ENCODE measurements at regions not wholly inside any gene's neighbourhood (a gene's known extent, or its start where the extent isn't known, plus 50 kb on each side); places are given as distances from the start of the nearest gene placed in this dataset.

DNA sequence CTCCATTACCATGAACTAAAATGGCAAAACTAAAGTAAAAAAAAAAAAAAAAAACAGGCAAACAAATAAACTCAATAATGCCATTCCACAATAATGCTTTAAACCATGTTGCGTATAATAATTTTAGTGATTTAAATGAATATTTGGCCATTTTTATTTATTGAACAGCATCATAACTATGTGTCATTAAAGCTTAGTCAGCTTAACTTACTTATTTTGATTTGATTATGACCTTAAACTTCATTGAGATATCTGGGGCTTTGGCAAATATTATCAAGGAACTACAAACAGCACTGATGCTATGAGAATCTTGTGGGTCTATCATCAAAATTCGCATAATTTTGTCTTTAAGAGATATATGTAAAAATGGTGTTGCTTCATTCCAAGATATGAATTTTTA lies 1610.3 kb upstream of the NUDT12 start:
- Histone ChIP-seq H3K9me2 (ENCODE audit: insufficient read depth) (no peaks in the 10 kb centered on the region), H3K9me3 (ENCODE audit: control insufficient read depth in 1 of 2, insufficient read depth in 1 of 2, low read depth in 1 of 2, low read length in 2 of 2) (no peaks in the 10 kb centered on the region), H3K27me3 (ENCODE audit: insufficient read depth, low read length) (no peaks in the 10 kb centered on the region), H3K4me1 (ENCODE audit: control insufficient read depth in 1 of 2, insufficient read depth in 2 of 2, low read length in 2 of 2) (no peaks in the 10 kb centered on the region), H3K4me3 (replicated peaks in 1 of 2; ENCODE audit: low read depth in 1 of 2, low read length in 2 of 2) (no peak overlapping the region), H3K27ac (ENCODE audit: low read depth, low read length) (no peak overlapping the region), H3K79me2 (ENCODE audit: insufficient read depth, low read length) (no peaks in the 10 kb centered on the region), H3K9ac (ENCODE audit: low read length) (no peak overlapping the region), H3K36me3 (ENCODE audit: control insufficient read depth in 1 of 2, insufficient read depth in 2 of 2, low read length in 2 of 2) (no peaks in the 10 kb centered on the region), H3K4me2 (ENCODE audit: low read length) (no peak overlapping the region), H4K20me1 (ENCODE audit: insufficient read depth) (no peaks in the 10 kb centered on the region), H2AFZ (ENCODE audit: low read depth, low read length, poor library complexity, severe bottlenecking) (no peak overlapping the region)
- TF ChIP-seq REST (IDR thresholded peaks at IDR 0.05; ENCODE audit: low read depth) (no peak), YY1 (IDR thresholded peaks at IDR 0.05; ENCODE audit: extremely low read depth, insufficient replicate concordance, low read depth, low read length) (no peak), FOSL1 (IDR thresholded peaks at IDR 0.05; ENCODE audit: low read depth) (no peak), POLR2A (IDR thresholded peaks at IDR 0.05; ENCODE audit: borderline replicate concordance, extremely low read depth, insufficient read depth, insufficient read length) (no peak), CTCF (IDR thresholded peaks at IDR 0.05 in 2 of 3, conservative IDR thresholded peaks at IDR 0.05 in 1 of 3; ENCODE audit: borderline replicate concordance in 1 of 3, insufficient read depth in 1 of 3, low read depth in 2 of 3, low read length in 2 of 3) (no peak), RAD21 (IDR thresholded peaks at IDR 0.05; ENCODE audit: low read depth) (no peak), JUND (IDR thresholded peaks at IDR 0.05) (no peak), EGR1 (IDR thresholded peaks at IDR 0.05; ENCODE audit: low read depth) (no peak), SRF (IDR thresholded peaks at IDR 0.05; ENCODE audit: low read depth) (no peak), ZNF274 (IDR thresholded peaks at IDR 0.05; ENCODE audit: low read depth, low read length) (no peak), SIN3A (IDR thresholded peaks at IDR 0.05; ENCODE audit: low read depth) (no peak), CEBPB (IDR thresholded peaks at IDR 0.05; ENCODE audit: low read depth) (no peak), ZFX (IDR thresholded peaks at IDR 0.05) (no peak), CBX3 (IDR thresholded peaks at IDR 0.05; ENCODE audit: low read depth) (no peak), TCF7L2 (IDR thresholded peaks at IDR 0.05; ENCODE audit: borderline replicate concordance, extremely low read depth, insufficient read depth, insufficient read length) (no peak), ELF1 (IDR thresholded peaks at IDR 0.05; ENCODE audit: borderline replicate concordance, low read depth) (no peak), POLR2AphosphoS5 (IDR thresholded peaks at IDR 0.05; ENCODE audit: low read depth, low read length) (no peak)
- TF ChIP-seq, protein P1, sequence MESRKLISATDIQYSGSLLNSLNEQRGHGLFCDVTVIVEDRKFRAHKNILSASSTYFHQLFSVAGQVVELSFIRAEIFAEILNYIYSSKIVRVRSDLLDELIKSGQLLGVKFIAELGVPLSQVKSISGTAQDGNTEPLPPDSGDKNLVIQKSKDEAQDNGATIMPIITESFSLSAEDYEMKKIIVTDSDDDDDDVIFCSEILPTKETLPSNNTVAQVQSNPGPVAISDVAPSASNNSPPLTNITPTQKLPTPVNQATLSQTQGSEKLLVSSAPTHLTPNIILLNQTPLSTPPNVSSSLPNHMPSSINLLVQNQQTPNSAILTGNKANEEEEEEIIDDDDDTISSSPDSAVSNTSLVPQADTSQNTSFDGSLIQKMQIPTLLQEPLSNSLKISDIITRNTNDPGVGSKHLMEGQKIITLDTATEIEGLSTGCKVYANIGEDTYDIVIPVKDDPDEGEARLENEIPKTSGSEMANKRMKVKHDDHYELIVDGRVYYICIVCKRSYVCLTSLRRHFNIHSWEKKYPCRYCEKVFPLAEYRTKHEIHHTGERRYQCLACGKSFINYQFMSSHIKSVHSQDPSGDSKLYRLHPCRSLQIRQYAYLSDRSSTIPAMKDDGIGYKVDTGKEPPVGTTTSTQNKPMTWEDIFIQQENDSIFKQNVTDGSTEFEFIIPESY (IDR thresholded peaks at IDR 0.05; ENCODE audit: extremely low read depth, insufficient replicate concordance, low read length), result no peak
- intact Hi-C loops (cut with micrococcal nuclease), result no loop called here
- DNase-seq (ENCODE audit: low read depth, low spot score), result no peak
- ChIA-PET POLR2A (no interaction called here), CTCF (no interaction called here), RAD21 (ENCODE audit: low non-redundant PET in 1 of 2, low total read pairs in 2 of 2, uncharacterized antibody in 2 of 2, unreplicated experiment in 2 of 2) (no interaction called here)
- no peak for ATAC-seq
- no TSS peak for BruUV-seq (replicated peaks)

Data from HCT116 (cell line).